GM10248 (cell line): ENCODE measurements at regions not wholly inside any gene's neighbourhood (a gene's known extent, or its start where the extent isn't known, plus 50 kb on each side); places are given as distances from the start of the nearest gene placed in this dataset.

Source experiments
- CTCF ChIA-PET: fragments of 300-600 bp; sonication (Branson Sonifier 250); formaldehyde crosslinking; extraction: SDS; loops from one replicate; lab custom pipeline; 2021; ENCODE audit warnings: antibody characterized with exemption; lab: Yijun Ruan, JAX
- POLR2A ChIA-PET: fragments of 350-650 bp; sonication (Branson Sonifier 250); formaldehyde crosslinking; extraction: SDS; loops from one replicate; lab custom pipeline; 2020; ENCODE audit warnings: antibody characterized with exemption; lab: Yijun Ruan, JAX
- DNase-seq: peaks from one replicate; pipeline ENCODE4 v3.0.0; 2012; ENCODE audit errors: extremely low spot score
- CTCF ChIP-seq: IDR thresholded peaks from 2 replicates; pipeline ENCODE4 v1.5.1; 2012; ENCODE audit warnings: mild to moderate bottlenecking, low read depth; ENCODE audit errors: extremely low read depth, missing control alignments, control extremely low read depth

GRCh38 chr3:159760046-159760445 lies 228.6 kb upstream of the IL12A start:
- CTCF ChIA-PET = interaction anchor here (0.8 kb wide), 1 partner anchor 19 kb away, joined by 4 read pairs; no protein-coding TSS in a partner anchor

GRCh38 chr3:159761369-159761768 lies 227.3 kb upstream of the IL12A start:
- no peak for DNase-seq
- CTCF ChIA-PET = interaction anchor here (1.0 kb wide), 1 partner anchor 18 kb away, joined by 3 read pairs; no protein-coding TSS in a partner anchor
- POLR2A ChIA-PET = no interaction called here
- TF ChIP-seq CTCF = no peak

More at GRCh38 chr3:159760046-159760445, 228.6 kb upstream of the IL12A start:
- POLR2A ChIA-PET = no interaction called here
- no peak for DNase-seq
- TF ChIP-seq CTCF = no peak

GRCh38 chr3:159761848-159762635 lies 226.6 kb upstream of the IL12A start:
- POLR2A ChIA-PET = no interaction called here
- CTCF ChIA-PET = no interaction called here
- no peak for DNase-seq
- TF ChIP-seq CTCF = no peak

- ChIA-PET CTCF (no interaction called here), POLR2A (no interaction called here)
- TF ChIP-seq CTCF = no peak
- peak; percentile 46 for DNase-seq
These were observed 225.5 kb upstream of the IL12A start for GRCh38 chr3:159763011-159763601.

- ChIA-PET CTCF (no interaction called here), POLR2A (no interaction called here)
- TF ChIP-seq CTCF = no peak
- DNase-seq = peak; percentile 74
These were observed 224.8 kb upstream of the IL12A start for GRCh38 chr3:159763602-159764489.

- CTCF ChIA-PET = no interaction called here
- POLR2A ChIA-PET = no interaction called here
- no peak for TF ChIP-seq CTCF
- DNase-seq = peak; percentile 21
These were observed 224.1 kb upstream of the IL12A start for GRCh38 chr3:159764490-159765029.
